Esophagus (tissue), 2 donors: ENCODE measurements at regions not wholly inside any gene's neighbourhood (a gene's known extent, or its start where the extent isn't known, plus 50 kb on each side); places are given as distances from the start of the nearest gene placed in this dataset.
"Not testable (repeated sequence)": the region's sequence is repeated elsewhere in the genome, so short reads cannot be mapped to it uniquely, and the experiment has no call there.

Source experiments
- H3K27ac ChIP-seq, 2 donors: one replicate each; pipeline ENCODE4 v1.5.1; 2013; ENCODE audit warnings: low read depth in 2 of 2, mild to moderate bottlenecking in 2 of 2, inconsistent platforms in 1 of 2, low read length in 1 of 2, moderate library complexity in 1 of 2
- H3K27me3 ChIP-seq, 2 donors: one replicate each; pipeline ENCODE4 v1.6.1; 2013; ENCODE audit warnings: low read length in 2 of 2, control low read depth in 1 of 2, mild to moderate bottlenecking in 1 of 2; ENCODE audit not compliant: insufficient read depth in 2 of 2, control insufficient read depth in 1 of 2
- H3K36me3 ChIP-seq, 2 donors: one replicate each; pipeline ENCODE4 v1.6.1; 2013; ENCODE audit warnings: low read length in 1 of 2; ENCODE audit not compliant: control insufficient read depth in 2 of 2, insufficient read depth in 2 of 2
- H3K4me1 ChIP-seq, 2 donors: one replicate each; pipeline ENCODE4 v1.6.1; 2013; ENCODE audit warnings: low read length in 1 of 2; ENCODE audit not compliant: control insufficient read depth in 2 of 2, insufficient read depth in 2 of 2
- H3K4me3 ChIP-seq, 2 donors: one replicate each; pipeline ENCODE4 v1.5.1; 2013; ENCODE audit warnings: low read length in 2 of 2, mild to moderate bottlenecking in 2 of 2, low read depth in 1 of 2, moderate library complexity in 1 of 2
- H3K9me3 ChIP-seq, 2 donors: one replicate each; pipeline ENCODE4 v1.6.1; 2013; ENCODE audit warnings: mild to moderate bottlenecking in 2 of 2, low read depth in 1 of 2, low read length in 1 of 2, moderate library complexity in 1 of 2; ENCODE audit not compliant: control insufficient read depth in 2 of 2, insufficient read depth in 1 of 2
- WGBS, 2 donors: extraction: QIAGEN DNeasy Blood & Tissue Kit; methylation state at CpG; one replicate each; pipeline ENCODE4 v1.1.7; 2013; 5-methylcytosine and 5-hydroxymethylcytosine counted together
- donor health status: healthy with polysubstance abuse.
- donor health status: Bipolar disorder and iron deficiency.

- Histone ChIP-seq H3K36me3 (no peaks in the 10 kb centered on the region), H3K4me1 (no peaks in the 10 kb centered on the region), H3K4me3 (no peak overlapping the region), H3K27ac (no peak overlapping the region), H3K9me3 (no peaks in the 10 kb centered on the region), H3K27me3 (no peaks in the 10 kb centered on the region)
- whole genome bisulfite sequencing, 2 donors: 63 to 68% methylated on average over 3 of the region's 3 CpGs
Measured at GRCh38 chr5:121421646-121422045, 430.0 kb upstream of the FTMT start.

DNA sequence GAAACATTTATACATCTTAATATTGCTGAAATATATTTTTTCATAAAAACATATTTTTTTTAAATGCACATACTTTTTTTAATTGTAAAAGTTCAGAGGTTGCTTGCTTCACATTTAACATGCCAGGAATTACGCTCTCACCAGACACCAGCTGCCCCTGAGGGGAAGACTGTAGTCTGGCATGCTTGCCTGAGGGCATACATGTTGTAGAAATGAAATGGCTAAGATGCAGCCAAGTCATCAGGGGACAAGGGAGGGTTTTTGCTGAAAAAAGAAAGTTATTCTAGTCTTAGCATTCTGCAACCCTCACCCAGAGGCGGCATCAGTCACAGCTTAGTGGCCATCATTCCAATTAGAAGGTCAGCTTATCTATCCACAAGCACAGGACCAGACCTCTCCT, 426.7 kb upstream of the FTMT start:
- Histone ChIP-seq H3K27me3 (no peaks in the 10 kb centered on the region), H3K4me3 (no peak overlapping the region), H3K36me3 (no peaks in the 10 kb centered on the region), H3K27ac (no peak overlapping the region), H3K9me3 (no peaks in the 10 kb centered on the region), H3K4me1 (no peaks in the 10 kb centered on the region)
- WGBS, 2 donors: 73 to 80% methylated on average over 2 of the region's 2 CpGs

- no peaks in the 10 kb centered on the region for H3K27me3 ChIP-seq
- H3K36me3 ChIP-seq: no peaks in the 10 kb centered on the region
- H3K4me3 ChIP-seq: no peak overlapping the region
- no peaks in the 10 kb centered on the region for H3K9me3 ChIP-seq
- no peaks in the 10 kb centered on the region for H3K4me1 ChIP-seq
- 76 to 85% methylated on average over 4 of the region's 4 CpGs for WGBS, 2 donors
- no peak overlapping the region for H3K27ac ChIP-seq
Measured at GRCh38 chr5:121426153-121426552, 425.5 kb upstream of the FTMT start.

DNA sequence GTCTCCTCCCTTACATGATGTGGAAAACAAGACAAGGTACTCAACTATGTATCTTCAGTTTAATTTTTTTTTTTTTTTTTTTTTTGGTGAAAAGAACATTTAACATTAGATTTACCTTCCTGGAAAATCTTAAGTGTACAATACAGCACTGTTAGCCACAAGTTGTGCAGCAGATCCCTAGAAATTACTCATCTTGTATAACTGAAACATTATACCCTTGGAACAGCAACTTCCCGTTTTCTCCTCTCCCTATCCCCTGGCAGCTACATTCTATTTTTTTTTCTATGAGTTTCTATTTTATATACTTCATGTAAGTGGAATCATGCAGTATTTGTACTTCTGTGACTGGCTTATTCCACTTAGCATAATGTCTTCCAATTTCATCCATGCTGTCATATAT, 421.9 kb upstream of the FTMT start:
- no peaks in the 10 kb centered on the region for H3K9me3 ChIP-seq
- 56% methylated on average over 1 of the region's 1 CpG for WGBS, 2 donors
- no peak overlapping the region for H3K27ac ChIP-seq
- no peaks in the 10 kb centered on the region for H3K4me1 ChIP-seq
- H3K27me3 ChIP-seq: no peaks in the 10 kb centered on the region
- no peak overlapping the region for H3K4me3 ChIP-seq
- no peaks in the 10 kb centered on the region for H3K36me3 ChIP-seq

DNA sequence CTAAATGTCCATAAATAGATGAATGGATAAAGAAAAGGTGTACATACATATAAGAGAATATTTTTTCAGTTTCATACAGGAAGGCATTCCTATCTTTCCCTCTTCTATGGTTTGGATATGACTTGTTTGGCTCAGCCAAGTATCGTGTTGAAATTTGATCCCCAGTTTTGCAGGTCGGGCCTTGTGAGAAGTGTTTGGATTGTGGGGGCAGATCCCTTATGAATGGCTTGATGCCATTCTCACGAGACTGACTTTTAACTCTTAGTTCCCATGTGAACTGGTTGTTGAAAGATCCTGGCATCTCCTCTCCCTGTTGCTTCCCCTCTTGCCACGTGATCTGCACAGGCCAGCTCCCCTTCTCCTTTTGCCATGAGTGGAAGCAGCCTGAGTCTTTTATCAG, 421.1 kb upstream of the FTMT start:
- no peaks in the 10 kb centered on the region for H3K9me3 ChIP-seq
- 25 to 28% methylated on average over 4 of the region's 4 CpGs for WGBS, 2 donors
- no peaks in the 10 kb centered on the region for H3K36me3 ChIP-seq
- no peaks in the 10 kb centered on the region for H3K27me3 ChIP-seq
- no peaks in the 10 kb centered on the region for H3K4me1 ChIP-seq
- no peak overlapping the region for H3K27ac ChIP-seq
- no peak overlapping the region for H3K4me3 ChIP-seq

DNA sequence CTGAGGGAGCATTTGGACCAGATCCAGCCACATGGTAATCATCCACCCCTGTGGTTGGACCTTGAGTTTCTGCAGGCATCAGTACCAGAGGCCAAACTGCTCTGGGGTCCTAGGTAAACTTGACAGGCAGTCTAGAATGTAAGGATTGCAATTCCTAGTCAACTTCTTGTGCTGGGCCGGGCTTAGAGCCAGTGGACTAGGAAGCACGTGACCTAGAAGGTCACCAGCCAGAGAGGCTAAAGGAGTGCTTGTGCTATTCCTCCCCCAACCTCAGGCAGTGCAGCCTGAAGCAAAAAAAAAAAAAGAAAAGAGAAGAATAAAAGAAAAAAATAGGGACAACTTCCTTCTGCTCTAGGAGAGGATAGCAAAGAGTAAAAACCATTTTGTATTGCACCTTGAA, 406.2 kb upstream of the FTMT start:
- no peak overlapping the region for H3K4me3 ChIP-seq
- H3K9me3 ChIP-seq: no peaks in the 10 kb centered on the region
- no peak overlapping the region for H3K27ac ChIP-seq
- H3K27me3 ChIP-seq: no peaks in the 10 kb centered on the region
- no peaks in the 10 kb centered on the region for H3K4me1 ChIP-seq
- 47 to 63% methylated on average over 2 of the region's 2 CpGs for WGBS, 2 donors
- H3K36me3 ChIP-seq: no peaks in the 10 kb centered on the region

DNA sequence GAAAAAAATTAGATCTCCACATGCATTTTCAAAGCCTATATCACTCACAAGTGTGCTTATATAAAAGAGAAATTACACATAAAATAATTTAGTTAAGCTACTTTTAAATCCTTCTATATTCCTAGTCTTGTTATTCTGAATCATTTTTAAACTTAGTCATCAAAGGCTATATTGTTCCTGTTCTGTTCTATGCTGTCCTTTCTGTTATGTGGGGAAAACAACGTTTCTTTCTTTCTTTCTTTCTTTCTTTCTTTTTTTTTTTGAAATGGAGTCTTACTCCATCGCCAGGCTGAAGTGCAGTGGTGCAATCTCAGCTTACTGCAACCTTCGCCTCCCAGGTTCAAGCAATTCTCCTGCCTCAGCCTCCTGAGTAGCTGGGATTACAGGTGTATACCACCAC, 389.2 kb upstream of the FTMT start:
- Histone ChIP-seq H3K9me3 (no peaks in the 10 kb centered on the region), H3K27me3 (no peaks in the 10 kb centered on the region), H3K36me3 (no peaks in the 10 kb centered on the region), H3K27ac (no peak overlapping the region), H3K4me3 (no peak overlapping the region), H3K4me1 (no peaks in the 10 kb centered on the region)
- 63 to 65% methylated on average over 3 of the region's 3 CpGs for WGBS, 2 donors

DNA sequence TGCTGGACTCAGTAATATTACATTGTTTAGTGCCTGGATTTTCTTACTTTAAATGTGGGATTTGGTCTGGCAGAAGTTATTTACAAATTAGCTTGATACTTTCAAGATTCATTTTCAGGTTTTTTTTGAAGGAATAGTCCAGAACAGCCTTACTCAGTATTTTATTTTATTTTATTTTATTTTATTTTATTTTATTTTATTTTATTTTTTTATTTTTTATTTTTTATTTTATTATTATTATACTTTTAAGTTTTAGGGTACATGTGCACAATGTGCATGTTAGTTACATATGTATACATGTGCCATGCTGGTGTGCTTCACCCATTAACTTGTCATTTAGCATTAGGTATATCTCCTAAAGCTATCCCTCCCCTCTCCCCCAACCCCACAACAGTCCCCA, 380.5 kb upstream of the FTMT start:
- H3K36me3 ChIP-seq, H3K4me1 ChIP-seq, H3K27me3 ChIP-seq, H3K27ac ChIP-seq, H3K4me3 ChIP-seq, H3K9me3 ChIP-seq: not testable (repeated sequence)

- WGBS, 2 donors: 55 to 59% methylated on average over 3 of the region's 3 CpGs
- Histone ChIP-seq H3K27me3 (no peaks in the 10 kb centered on the region), H3K4me3 (no peak overlapping the region), H3K9me3 (no peaks in the 10 kb centered on the region), H3K4me1 (no peaks in the 10 kb centered on the region), H3K36me3 (no peaks in the 10 kb centered on the region), H3K27ac (no peak overlapping the region)
Measured at GRCh38 chr5:121478636-121479035, 373.0 kb upstream of the FTMT start.

- H3K27ac ChIP-seq: no peak overlapping the region
- no peak overlapping the region for H3K4me3 ChIP-seq
- no peaks in the 10 kb centered on the region for H3K27me3 ChIP-seq
- H3K9me3 ChIP-seq: no peaks in the 10 kb centered on the region
- no peaks in the 10 kb centered on the region for H3K4me1 ChIP-seq
- H3K36me3 ChIP-seq: no peaks in the 10 kb centered on the region
Measured at GRCh38 chr5:121479337-121479736, 372.3 kb upstream of the FTMT start.
